ENCODE measurements at regions not wholly inside any gene's neighbourhood (a gene's known extent, or its start where the extent isn't known, plus 50 kb on each side); places are given as distances from the start of the nearest gene placed in this dataset.

DNA sequence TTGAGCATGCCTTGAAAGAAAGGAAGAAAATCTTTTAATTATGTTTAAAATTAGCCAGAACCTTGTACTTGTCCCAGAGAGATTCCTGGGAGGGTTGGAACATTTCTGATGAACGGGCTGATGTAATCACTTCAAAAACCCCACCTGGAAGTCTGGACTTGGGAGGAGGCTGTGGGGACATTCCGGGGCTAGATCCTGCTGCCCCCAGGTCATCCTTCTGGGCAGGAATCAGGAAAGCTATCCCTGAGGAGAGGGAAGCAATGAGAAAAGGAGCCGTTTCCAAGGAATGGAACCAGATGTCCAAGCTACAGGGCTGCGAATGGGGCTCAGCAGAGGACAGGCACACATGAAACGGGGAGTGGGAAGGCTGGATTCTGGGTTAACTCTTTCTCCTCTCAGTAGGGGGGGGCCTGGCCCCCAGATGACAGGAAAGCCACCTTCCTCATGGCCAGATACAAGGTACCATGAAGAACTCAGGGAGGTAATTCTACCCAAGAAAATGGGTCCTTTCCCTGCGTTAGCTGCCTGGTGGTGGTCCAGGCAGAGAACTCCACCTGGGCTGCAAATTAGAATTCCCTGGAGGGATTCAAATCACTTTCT, 280.1 kb downstream of the TCF7L2 start:
- no peaks in the 10 kb centered on the region for H3K27me3 ChIP-seq (ENCODE audit: control insufficient read depth, insufficient read depth, low read length)
- no peak overlapping the region for H3K27ac ChIP-seq (ENCODE audit: low read length)
- POLR2A ChIA-PET = no interaction called here
- no TSS peak for BruUV-seq (replicated peaks)
- DNase-seq (ENCODE audit: low read depth, low spot score) (no peak), ATAC-seq (no peak)
- no peaks in the 10 kb centered on the region for H3K9me3 ChIP-seq (ENCODE audit: control insufficient read depth, insufficient read depth, low read depth, low read length)
- no peaks in the 10 kb centered on the region for H3K36me3 ChIP-seq (ENCODE audit: control insufficient read depth, insufficient read depth, low read length)
- intact Hi-C loops (cut with micrococcal nuclease; ENCODE audit: unreplicated experiment) = no loop called here
- no peaks in the 10 kb centered on the region for H3K4me1 ChIP-seq (ENCODE audit: control insufficient read depth, insufficient read depth, low read length)
- CTCF ChIA-PET = no interaction called here
- in situ Hi-C loops (cut with HindIII; ENCODE audit: low pct_unique_long_range_greater_than_20kb, low sequenced_read_pairs) = no loop called here
- H3K4me3 ChIP-seq (ENCODE audit: low read depth in 2 of 2, low read length in 2 of 2) = no peak overlapping the region
- no peak for TF ChIP-seq CTCF (IDR thresholded peaks at IDR 0.05)
- TF ChIP-seq SIN3A (IDR thresholded peaks at IDR 0.05; ENCODE audit: borderline replicate concordance, insufficient read depth, low read depth, low read length) = no peak
- TF ChIP-seq, protein P1, sequence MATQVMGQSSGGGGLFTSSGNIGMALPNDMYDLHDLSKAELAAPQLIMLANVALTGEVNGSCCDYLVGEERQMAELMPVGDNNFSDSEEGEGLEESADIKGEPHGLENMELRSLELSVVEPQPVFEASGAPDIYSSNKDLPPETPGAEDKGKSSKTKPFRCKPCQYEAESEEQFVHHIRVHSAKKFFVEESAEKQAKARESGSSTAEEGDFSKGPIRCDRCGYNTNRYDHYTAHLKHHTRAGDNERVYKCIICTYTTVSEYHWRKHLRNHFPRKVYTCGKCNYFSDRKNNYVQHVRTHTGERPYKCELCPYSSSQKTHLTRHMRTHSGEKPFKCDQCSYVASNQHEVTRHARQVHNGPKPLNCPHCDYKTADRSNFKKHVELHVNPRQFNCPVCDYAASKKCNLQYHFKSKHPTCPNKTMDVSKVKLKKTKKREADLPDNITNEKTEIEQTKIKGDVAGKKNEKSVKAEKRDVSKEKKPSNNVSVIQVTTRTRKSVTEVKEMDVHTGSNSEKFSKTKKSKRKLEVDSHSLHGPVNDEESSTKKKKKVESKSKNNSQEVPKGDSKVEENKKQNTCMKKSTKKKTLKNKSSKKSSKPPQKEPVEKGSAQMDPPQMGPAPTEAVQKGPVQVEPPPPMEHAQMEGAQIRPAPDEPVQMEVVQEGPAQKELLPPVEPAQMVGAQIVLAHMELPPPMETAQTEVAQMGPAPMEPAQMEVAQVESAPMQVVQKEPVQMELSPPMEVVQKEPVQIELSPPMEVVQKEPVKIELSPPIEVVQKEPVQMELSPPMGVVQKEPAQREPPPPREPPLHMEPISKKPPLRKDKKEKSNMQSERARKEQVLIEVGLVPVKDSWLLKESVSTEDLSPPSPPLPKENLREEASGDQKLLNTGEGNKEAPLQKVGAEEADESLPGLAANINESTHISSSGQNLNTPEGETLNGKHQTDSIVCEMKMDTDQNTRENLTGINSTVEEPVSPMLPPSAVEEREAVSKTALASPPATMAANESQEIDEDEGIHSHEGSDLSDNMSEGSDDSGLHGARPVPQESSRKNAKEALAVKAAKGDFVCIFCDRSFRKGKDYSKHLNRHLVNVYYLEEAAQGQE (IDR thresholded peaks at IDR 0.05; ENCODE audit: insufficient read depth in 1 of 2, low read depth in 2 of 2, low read length in 1 of 2) = no peak
- TF ChIP-seq TCF7L2 (IDR thresholded peaks at IDR 0.05; ENCODE audit: low read depth, low read length) = no peak
- TF ChIP-seq POLR2AphosphoS5 (IDR thresholded peaks at IDR 0.05; ENCODE audit: low read depth, low read length) = no peak

GRCh38 chr10:113232928-113233511, 283.0 kb downstream of the TCF7L2 start:
- ChIA-PET CTCF (no interaction called here), POLR2A (no interaction called here)
- intact Hi-C loops (cut with micrococcal nuclease; ENCODE audit: unreplicated experiment) = no loop called here
- Histone ChIP-seq H3K27me3 (ENCODE audit: control insufficient read depth, insufficient read depth, low read length) (0 out of 2 replicates have a peak, but pooled peaks cover 2% of the 10 kb centered on the region), H3K36me3 (ENCODE audit: control insufficient read depth, insufficient read depth, low read length) (no peaks in the 10 kb centered on the region), H3K4me3 (ENCODE audit: low read depth in 2 of 2, low read length in 2 of 2) (no peak overlapping the region), H3K9me3 (ENCODE audit: control insufficient read depth, insufficient read depth, low read depth, low read length) (no peaks in the 10 kb centered on the region), H3K4me1 (ENCODE audit: control insufficient read depth, insufficient read depth, low read length) (no peaks in the 10 kb centered on the region), H3K27ac (ENCODE audit: low read length) (no peak overlapping the region)
- TF ChIP-seq, protein P1 (IDR thresholded peaks at IDR 0.05; ENCODE audit: insufficient read depth in 1 of 2, low read depth in 2 of 2, low read length in 1 of 2) = no peak
- TF ChIP-seq CTCF (IDR thresholded peaks at IDR 0.05) (no peak), SIN3A (IDR thresholded peaks at IDR 0.05; ENCODE audit: borderline replicate concordance, insufficient read depth, low read depth, low read length) (no peak), TCF7L2 (IDR thresholded peaks at IDR 0.05; ENCODE audit: low read depth, low read length) (no peak), POLR2AphosphoS5 (IDR thresholded peaks at IDR 0.05; ENCODE audit: low read depth, low read length) (no peak)
- BruUV-seq (replicated peaks) = no TSS peak
- ATAC-seq (no peak), DNase-seq (ENCODE audit: low read depth, low spot score) (no peak)
- in situ Hi-C loops (cut with HindIII; ENCODE audit: low pct_unique_long_range_greater_than_20kb, low sequenced_read_pairs) = no loop called here
